ENCODE measurements at regions not wholly inside any gene's neighbourhood (a gene's known extent, or its start where the extent isn't known, plus 50 kb on each side); places are given as distances from the start of the nearest gene placed in this dataset.
"Not testable (repeated sequence)": the region's sequence is repeated elsewhere in the genome, so short reads cannot be mapped to it uniquely, and the experiment has no call there.

DNA sequence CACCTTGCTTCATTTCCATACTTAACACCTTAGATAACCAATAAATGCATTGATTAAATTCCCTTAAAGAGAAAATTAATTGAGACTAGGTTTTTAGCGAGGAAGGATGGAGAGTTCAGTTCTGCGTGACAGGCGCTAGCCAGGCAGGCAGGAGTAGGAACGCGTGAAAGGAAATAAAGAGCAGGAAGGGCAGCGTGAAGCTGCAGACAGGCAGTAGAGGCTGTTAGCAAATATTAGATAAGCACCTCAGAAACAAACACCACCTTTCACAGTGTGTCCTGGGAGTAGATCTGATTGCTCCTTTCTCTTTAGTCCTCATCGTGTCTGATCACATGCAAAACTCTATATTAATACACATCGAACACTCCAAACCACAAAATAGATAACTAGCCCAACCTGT is 282.7 kb upstream of the ADGRL2 start:
- DNase-seq = no peak

DNA sequence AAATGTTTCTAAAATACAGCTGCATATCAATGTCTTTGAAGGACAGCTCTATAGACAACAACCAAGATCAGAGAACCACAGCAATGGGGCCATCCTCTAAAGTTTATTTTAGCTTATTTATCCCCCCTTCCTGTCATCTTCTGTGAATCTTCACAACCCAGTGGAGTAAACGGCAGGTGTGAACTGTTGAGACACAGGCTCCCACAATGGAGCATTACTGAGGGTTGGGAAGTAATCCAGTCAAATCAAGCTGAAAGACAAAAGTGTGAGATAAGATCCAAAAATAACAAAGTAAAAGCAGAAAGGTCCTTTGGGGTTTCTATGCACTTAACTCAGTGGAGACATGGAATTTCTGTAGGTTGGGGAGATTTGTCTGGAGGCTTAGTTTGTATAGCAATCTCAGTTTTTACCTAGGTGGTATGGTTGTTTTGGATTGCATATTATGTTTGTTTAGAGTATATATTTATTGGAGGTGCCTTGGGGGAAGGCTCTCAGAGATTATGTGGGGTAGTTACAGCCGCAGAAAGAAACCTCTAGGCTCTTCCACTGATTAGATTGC is 286.9 kb upstream of the ADGRL2 start:
- no peak for DNase-seq

DNA sequence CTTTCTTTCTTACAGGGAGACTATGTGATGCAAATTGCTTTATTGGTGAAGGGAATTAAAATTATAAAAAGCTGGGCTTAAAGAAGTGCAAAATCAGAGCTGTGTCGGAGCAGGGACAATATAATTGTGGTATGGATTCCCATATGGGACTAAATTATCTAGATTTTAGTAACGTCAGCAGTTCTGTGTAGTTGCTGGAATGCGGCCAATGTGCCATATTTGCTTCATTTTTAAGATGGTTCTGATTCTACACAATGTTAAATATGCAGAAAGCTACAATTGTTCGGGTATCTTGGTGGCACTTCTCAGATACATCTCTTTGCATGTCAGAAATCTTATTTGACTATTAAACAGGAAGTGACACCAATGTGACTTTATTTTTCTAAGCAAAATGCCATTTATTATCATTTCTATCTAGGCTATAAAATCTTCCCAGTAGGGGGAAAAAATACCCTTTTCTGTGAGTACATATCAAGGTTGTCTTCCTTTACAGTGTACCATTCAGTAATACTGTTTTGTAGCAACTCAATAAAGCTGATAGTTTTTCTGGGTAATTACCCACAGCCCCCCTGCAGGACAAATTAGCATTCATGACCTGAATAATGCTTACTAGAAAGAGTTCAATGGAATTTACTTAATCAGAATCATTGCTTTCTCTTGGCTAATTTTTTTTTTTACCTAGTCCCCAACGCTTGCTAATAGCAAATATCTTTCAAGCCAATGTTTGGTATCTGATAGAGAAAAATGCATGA is 288.3 kb upstream of the ADGRL2 start:
- no peak for DNase-seq

DNA sequence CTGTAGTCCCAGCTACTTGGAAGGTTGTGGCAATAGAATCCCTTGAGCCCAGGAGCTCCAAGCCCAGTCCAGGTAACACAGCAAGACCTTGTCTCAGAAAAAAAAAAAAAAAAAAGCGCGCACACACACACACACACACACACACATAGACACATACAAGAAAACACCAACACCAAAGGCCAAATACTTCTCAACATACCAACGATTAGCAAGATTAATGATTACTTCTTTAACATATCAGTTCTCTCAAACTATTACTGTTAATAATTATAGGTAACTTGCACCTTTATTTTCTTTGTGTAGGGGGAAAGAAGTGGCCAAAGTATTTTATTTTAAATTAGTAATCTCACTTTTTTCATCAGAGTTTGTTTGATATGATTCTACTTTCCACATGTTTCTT is 289.5 kb upstream of the ADGRL2 start:
- DNase-seq = no peak

DNA sequence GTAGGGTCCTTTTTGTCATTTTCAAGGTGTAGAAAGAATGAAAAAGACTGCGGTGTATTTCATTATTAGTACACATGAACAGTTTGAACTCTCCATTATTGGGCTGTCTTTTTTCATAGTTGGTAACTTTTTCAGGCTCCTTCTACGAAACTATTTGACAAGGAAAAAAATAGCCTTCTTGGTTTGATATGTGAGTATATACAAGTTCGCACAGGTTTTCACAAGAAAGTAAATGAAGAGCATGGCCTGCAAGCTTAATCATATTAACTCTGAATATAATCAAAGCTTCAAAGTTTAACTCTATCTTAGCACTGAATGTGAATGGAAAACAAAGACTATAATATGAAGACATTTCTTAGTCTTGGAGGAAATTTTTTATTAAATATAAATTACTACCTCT is 290.0 kb upstream of the ADGRL2 start:
- no peak for DNase-seq

DNA sequence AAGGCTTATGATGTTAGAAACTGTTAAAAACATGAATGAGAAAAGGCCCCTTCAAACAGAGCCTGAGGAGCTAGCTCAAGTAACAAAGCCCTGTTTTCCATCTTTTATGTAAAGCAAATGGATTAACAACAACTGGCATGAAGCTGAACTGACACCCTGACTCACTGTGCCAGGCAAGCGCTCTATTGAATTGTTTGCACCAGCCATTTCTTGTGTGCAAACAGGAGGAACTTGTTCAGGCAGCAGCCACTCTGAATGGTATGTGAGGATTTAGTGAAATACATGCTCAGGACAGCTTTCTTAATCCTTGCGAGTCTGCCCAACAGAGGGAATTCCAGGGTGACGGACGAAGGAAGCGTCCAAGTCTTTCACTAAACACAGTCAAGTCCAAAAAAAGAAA is 291.1 kb upstream of the ADGRL2 start:
- no peak for DNase-seq

DNA sequence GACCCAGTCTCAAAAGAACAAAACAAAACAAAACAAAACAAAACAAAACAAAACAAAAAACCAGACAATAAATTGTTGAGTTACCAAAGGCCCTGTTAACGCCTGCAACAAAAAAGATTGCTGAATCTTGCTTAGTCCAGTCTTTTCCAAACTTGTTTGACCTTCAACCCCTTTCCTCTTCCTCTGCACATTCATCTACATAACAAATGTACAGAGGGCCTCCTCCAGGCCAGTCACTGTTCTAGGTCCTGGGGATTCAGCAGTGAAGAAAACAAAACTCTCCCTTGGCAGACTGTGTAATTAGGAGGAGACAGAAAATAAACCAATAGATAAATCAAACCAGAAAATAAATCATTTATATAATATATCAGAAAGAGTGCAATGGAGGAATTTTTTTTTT is 294.0 kb upstream of the ADGRL2 start:
- DNase-seq = no peak

DNA sequence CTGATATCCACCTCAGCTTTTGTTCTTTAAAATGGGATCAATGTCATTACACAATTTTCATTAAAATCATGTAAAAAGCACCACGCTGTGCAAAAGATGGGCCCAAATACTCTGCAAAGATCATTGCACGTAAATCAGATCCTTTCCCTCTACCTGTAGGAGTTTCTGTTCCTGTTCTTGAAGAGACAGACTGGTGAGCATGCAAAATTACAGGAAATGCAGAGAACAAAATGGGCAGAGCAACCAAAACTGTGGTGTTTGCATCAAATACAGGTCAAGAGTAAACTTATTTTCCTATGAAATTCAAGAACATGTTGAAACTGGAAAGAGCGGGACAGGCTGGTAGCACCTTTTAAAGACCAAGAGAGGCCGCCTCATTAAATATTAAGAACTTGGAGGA is 294.9 kb upstream of the ADGRL2 start:
- DNase-seq = no peak

DNA sequence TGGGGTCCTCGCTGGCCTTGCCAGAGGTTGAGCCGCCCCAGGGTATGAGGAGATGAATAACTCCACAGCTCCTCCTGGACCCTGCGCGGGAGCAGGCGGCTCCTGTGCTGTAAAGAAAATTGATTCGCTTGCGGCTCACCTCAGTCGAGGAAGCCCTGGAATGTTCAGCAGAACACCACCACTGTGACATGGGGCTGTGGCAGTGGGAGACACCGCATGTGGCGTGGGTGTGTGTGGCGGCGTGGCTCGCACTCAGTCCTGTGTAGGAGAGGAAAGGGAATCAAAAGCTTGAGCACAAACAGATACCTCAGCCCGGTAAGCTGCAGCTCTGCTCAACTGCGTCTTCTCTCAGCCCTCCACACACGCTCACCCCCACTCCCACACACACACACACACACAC is 295.9 kb upstream of the ADGRL2 start:
- DNase-seq = not testable (repeated sequence)

DNA sequence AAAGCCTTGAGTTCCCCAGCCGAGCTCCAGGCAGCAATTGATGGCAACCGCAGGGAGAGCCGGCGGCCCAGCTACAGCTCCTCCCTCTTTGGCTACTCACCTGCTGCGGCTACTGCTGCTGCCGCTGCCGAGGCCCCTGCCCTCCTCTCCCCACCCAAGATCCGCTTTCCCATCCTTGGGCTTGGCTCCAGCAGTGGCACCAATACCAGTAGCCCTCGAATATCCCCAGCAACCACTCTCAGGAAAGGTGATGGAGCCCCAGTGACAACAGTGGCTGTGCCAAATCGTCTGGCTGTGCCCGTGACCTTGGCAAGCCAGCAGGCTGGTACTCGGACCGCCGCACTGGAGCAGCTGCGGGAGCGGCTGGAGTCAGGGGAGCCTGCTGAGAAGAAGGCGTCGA is 298.0 kb upstream of the ADGRL2 start:
- DNase-seq = not testable (repeated sequence)

DNA sequence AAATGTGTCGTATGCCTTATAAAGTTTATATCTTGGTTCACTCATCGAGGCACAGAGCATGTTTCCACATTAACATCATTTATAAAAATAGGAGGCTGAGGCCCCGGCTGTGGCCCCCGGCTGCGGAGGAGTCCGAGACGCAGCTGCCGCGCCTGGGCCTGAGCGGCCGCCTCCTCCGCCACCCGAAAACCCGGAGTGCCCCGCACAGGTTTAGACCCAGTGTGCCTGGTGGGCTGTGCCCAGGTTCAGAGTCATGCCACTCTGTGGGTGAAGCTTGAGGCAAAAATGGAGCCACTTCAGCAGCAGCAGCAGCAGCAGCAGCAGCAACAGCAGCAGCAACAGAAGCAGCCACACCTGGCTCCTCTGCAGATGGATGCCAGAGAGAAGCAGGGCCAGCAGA is 299.2 kb upstream of the ADGRL2 start:
- DNase-seq = not testable (repeated sequence)

DNA sequence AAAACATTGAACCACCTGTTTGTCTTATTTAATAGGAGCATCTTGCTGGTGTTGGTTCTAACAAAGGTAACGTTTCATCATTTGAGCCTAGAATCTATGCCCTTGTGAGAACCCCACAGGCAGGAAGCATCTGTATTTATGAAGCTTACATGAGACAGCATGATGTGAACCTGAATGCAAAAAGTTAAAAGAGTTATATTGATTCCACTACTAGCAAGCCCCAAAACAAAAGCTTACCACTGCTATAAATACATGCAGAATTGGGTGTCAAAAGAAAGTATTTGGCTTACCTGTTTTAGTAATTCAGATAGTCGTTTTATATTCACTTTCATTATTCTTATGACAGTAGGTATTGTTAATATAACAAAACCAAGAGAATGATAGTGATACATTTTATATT is 301.2 kb upstream of the ADGRL2 start:
- DNase-seq = peak; percentile 31

DNA sequence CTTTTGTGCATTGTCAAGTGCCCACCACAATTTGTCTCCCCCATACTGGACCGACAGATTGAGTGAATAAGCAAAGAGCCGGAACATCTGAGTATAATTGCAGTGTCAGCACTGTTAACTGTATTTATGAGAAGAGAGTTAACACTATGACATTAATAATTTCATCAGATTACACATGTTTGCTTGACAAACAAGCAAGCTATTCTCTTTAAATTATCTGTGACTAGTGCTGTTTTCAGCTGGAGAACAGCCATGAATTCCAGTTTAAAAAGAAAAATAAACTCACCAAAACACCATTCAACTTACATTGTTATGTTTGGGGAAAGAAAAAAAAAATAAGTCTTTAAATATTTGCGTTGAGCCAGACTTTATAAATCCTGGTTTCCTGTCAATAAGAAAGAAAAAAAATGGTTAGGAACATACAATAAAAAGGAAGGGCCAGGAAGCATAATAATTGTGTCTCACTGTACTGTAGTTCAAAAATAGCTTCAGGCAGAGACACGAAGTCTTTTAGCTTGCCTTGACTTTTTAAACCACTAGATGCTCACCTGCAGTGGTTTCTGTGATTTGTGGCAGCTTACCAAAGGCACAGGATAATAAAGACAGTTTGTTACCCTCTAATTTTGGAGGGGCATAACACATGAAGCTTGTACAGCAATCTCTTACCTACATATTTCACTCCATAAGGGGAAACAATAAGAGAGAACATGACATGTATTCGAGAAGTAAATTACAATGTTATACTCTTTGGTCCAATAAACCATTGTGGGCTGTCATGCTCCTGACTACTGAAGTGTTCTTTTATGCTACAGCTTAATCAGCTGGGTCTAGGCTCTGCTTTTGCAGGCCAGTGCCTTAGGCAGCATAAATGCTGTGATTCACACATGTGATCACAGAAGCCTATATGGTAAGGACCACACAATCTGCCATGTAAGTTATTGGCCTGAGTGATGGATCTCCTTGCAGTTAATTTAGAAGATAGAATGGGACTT is 302.0 kb upstream of the ADGRL2 start:
- DNase-seq = peak; percentile 67

DNA sequence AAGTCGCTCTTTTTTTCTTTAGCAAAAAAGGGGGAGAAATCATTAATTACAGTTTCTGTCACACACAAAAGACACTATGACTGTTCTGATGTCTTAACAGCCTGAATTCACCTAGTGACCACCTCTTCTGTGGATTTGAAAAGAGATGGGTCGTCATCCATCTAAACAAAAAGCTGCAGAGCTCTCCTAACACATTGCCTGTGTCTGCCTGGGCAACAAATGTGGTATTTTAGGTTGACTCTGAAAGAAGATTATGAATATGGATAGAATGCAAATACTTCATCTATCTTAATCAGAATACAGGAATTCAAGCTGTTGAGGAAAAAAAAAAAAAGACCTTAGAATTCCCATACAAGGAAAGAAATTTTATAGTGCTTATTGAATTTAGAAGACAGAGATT is 304.4 kb upstream of the ADGRL2 start:
- no peak for DNase-seq

DNA sequence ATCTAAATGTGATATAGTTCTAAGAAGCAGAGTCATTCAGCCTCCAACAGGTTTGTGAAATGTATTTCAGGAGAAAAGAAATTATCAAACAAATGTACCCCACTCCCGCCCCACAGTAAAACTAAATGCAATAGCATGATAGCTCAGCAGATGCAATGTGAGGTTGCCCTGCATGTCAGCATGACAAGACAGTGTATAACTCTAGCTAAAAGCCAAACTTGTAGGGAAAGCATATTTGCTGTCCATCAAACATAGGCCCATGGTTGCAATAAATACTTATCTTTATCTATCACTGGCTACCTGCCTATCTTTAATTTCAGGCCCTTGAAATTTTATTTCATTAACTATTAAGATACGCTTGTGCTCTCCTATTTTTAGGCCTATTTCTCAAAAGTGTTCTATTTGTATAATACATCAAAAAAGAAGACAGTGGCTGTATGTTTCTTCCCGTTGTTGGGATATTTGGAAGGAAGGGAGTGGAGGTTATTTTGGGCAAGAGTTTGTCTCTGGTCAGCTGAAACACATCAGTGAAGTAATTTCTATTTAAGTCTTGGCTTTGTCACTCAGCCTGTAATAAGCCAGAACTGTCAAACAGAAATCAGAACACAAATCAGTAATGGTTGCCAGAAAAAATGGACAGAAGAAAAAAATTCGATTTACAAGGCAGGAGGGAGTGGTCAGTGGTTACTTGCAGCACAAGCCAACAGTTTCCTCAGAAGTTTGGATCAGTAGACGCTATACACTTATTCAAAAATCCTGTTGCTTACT is 307.4 kb upstream of the ADGRL2 start:
- DNase-seq = no peak

DNA sequence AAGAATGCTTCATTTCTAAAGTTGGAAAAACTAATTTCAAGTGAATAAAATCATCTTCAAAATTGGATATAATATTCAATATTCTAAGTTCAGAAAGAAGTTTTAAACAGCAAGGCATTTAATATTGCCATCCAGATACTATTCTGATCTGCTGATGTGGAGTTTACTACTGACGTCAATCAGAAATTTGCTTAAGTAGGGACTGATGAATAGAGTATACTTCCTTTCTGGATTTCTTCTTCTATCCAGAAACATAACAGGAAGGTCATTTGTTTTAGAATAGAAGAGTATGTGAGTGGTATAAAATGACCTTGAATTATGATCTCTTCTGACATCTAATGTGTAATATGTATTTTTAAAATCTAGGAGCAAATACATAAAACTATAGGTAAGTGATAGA is 308.1 kb upstream of the ADGRL2 start:
- DNase-seq = no peak

DNA sequence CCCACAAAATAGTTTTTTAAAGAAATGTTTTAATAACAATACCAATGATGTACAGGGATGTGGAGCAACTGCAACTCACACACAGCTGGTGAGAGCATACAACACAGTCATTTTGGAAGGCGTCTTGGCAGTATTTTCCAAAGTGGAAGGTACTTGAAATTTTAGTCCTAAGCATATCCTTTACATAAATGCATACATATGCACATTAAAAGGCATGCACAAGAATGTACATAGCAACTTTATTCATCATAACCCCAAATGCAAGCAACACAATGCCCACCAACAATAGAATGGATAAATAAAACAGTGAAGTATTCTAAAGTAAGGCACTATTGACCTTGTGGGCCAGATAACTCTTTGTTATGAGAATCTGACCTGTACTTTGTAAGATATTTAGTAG is 310.1 kb upstream of the ADGRL2 start:
- no peak for DNase-seq

DNA sequence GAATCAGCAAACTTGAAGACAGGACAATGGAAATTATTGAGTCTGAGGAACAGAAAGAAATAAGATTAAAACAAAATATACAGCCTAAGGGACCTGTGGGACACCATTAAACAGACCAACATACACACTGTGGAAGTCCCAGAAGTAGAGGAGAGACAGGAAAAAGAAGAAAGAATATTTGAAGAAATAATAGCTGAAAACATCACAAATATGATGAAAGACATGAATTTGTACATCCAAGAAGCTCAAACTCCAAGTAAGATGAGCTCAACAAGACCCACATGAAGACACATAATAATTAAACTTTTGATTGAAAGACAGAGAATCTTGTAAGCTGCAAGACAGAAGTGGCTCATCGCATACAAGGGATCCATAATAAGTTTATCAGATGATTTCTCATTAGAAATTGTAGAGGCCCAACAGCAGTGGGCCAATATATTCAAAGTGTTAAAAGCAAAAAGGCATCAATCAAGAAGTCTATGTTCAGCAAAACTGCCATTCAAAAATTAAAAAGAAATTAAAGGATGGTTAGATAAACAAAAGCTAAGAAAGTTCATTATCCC is 311.3 kb upstream of the ADGRL2 start:
- no peak for DNase-seq

DNA sequence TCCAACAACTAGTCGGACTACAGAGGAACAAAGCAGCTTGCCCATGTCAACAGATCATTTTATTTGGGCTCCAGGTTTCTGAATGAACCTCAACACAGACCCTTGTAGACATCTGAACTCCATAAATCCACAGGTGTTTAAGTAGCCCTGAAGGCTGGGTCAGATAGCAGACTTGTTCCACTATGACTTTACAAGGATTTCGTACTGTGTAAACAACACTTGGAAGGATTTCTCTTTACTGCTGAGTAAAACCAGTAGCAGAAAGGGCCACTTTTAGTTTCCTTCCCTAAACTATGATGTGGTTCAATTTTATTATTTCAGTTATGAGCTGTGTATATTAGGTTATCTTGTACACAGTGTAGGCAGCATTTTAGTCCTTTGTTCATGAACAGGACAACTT is 316.4 kb upstream of the ADGRL2 start:
- peak; percentile 61 for DNase-seq

DNA sequence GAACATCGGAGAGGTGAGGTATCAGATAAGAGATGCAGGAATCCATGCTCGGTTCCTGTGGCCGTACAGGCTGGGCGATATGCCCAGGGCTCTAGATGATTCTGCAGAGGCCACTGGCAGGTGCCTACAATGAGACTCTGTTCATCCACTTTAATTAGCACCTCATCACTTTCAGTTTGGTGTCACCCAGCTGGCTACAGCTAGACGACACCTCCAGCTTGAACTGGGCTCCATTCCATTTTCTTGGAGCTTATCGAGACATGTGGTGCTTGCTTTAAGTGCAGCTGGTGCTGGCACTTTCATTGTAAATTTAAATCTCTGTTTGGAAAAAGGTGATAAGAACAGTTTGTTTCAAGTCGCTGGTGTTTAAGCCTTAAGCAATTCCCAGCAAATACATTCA is 322.5 kb upstream of the ADGRL2 start:
- no peak for DNase-seq

DNA sequence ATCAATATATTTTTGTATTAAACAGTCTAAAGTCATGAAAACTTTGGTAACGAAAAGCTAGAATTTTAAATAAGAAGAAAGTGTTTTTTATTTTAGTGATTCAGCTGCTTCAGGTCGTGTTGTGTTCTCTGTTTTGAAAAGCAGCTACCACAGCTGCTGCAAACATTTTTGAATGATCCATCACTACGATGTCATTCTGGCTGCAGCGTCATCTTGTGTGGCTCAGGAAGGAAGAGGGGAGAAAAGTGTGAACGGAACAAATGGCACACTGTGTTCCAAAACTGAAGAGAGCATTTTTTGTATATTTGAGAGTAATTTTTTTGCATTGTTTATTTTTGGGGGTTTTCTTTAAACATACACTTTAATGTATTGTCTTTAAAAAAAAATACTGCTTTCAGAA is 323.0 kb upstream of the ADGRL2 start:
- no peak for DNase-seq

DNA sequence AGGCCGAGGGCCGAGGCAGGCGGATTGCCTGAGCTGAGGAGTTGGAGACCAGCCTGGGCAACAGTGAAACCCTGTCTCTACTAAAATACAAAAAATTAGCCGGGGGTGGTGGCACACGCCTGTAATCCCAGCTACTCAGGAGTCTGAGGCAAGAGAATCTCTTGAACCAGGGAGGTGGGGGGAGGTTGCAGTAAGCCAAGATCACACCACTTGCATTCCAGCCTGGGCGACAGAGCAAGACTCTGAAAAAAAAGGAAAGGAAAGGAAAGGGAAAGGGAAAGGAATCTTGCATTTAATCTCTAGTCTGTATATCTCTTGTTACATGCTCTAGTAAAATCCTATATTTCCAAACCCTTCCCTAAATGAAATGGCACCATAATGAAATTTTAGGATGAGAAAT is 328.3 kb upstream of the ADGRL2 start:
- no peak for DNase-seq

DNA sequence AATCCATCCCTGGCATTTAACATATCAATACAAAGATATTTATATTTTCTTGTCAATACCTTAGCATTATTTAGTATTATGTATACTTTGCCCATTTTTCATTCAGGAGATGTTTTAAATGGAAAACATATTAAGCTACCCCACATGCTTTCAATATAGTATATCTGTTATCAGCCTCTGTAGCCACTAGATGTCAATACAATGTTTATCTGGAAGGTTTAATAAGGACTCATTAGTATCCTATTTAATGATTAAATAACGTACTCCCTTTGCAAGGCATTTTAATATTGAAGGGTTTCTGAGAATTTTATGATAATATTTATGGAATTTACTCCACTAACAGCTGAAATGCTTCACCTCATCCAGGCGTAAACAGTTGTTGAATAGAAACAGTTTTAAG is 329.5 kb upstream of the ADGRL2 start:
- no peak for DNase-seq
